Pancreas (tissue), 10 donors: ENCODE measurements at regions not wholly inside any gene's neighbourhood (a gene's known extent, or its start where the extent isn't known, plus 50 kb on each side); places are given as distances from the start of the nearest gene placed in this dataset.

Source experiments
- ATAC-seq, 4 donors: fragments of 200-7000 bp; cut with Tn5 transposase; one replicate each; pipeline versions ENCODE4 v1.8.0 to v1.9.1; 2020; ENCODE audit warnings: mild to moderate bottlenecking in 4 of 4, moderate library complexity in 4 of 4
- DNase-seq, 6 donors: peaks; one replicate each; pipeline ENCODE4 v3.0.0-alpha.2; 2020
- FAIRE-seq: peaks from 2 replicates; lab custom pipeline; 2012; peaks lifted over from hg19 to GRCh38; lab: Jason Lieb, UNC
- H3K27ac ChIP-seq, 4 donors: fragments of 200-600 bp; sonication (generic); 1 replicate in 3 of 4; 2 replicates in 1 of 4; pipeline versions ENCODE4 v1.5.0 to v1.8.0; 2020
- H3K27me3 ChIP-seq, 4 donors: fragments of 200-600 bp; one replicate each; pipeline ENCODE4 v1.8.0; 2021
- H3K36me3 ChIP-seq, 3 donors: fragments of 200-600 bp; sonication (generic) in 1 of 3; one replicate each; pipeline versions ENCODE4 v1.5.0 to v1.8.0; 2020 to 2021
- H3K4me1 ChIP-seq, 3 donors: fragments of 200-600 bp; one replicate each; pipeline ENCODE4 v1.8.0; 2021
- H3K4me3 ChIP-seq, 4 donors: fragments of 200-600 bp; sonication (generic) in 2 of 4; one replicate each; pipeline versions ENCODE4 v1.5.0 to v1.8.0; 2020 to 2021
- H3K9me3 ChIP-seq, 4 donors: fragments of 200-600 bp; one replicate each; pipeline ENCODE4 v1.8.0; 2021
- CTCF ChIP-seq, 4 donors: fragments of 200-600 bp; sonication (generic) in 3 of 4; IDR thresholded peaks; one replicate each; pipeline versions ENCODE4 v1.5.0 to v1.8.0; 2021; ENCODE audit warnings: antibody characterized with exemption in 4 of 4
- WGBS, 2 donors: extraction: QIAGEN DNeasy Blood & Tissue Kit; methylation state at CpG; one replicate each; pipeline ENCODE4 v1.1.7; 2013; 5-methylcytosine and 5-hydroxymethylcytosine counted together
- intact Hi-C, 3 donors: fragments of 100-400 bp; cut with DNase I; formaldehyde crosslinking; loops; one replicate each; pipeline versions ENCODE4 v1.11.1 to v1.14.2; 2022
- donor health status: healthy with polysubstance abuse.
- donor health status: DM: no; HTN: no; CAD: no; lungs with moderate emphysema.
- donor health status: DM: no; HTN: no; CAD: no.
- donor health status: control.
- donor health status: control.
- donor health status: Bipolar disorder and iron deficiency.
- donor health status: DM: yes; HTN: yes; CAD: no.
- donor health status: DM: no; HTN: no; CAD: no.
- donor health status: DM: no; HTN: no; CAD: no.
- donor health status: DM: yes; HTN: yes; CAD: no.

- H3K27ac ChIP-seq: no peak overlapping the region
- no peaks in the 10 kb centered on the region for H3K9me3 ChIP-seq
- H3K36me3 ChIP-seq: no peaks in the 10 kb centered on the region
- intact Hi-C loops: no loop called here
- TF ChIP-seq CTCF (IDR thresholded peaks at IDR 0.05): no peak
- DNase-seq (no peak), FAIRE-seq (no peak), ATAC-seq (no peak)
- H3K4me1 ChIP-seq: no peaks in the 10 kb centered on the region
- H3K27me3 ChIP-seq: no peaks in the 10 kb centered on the region
- H3K4me3 ChIP-seq: no peak overlapping the region
- 80 to 83% methylated on average over 3 of the region's 3 CpGs for WGBS, 2 donors
These were observed 264.0 kb downstream of the FOXA2 start for GRCh38 chr20:22320245-22320915.

DNA sequence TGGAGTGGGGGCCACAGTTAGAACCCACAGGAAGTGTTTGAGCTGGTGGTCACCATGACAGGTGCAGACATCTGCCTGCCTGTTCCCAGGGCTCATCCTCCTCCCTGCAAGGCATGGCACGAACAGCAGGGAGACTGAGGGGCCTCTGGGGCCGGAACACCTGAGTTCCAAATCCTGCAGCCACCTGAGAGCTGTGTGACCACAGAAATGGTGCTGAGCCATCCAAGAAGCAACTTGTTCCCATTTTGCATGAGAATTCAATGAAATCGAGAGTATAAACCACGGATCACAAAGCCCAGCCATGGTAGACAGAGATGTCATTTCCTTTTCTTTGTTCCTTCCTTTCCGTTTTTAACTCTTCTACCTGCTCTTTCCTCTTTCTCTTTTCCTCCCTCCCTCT is 268.6 kb downstream of the FOXA2 start:
- intact Hi-C loops: no loop called here
- FAIRE-seq: no peak
- WGBS, 2 donors: 63 to 77% methylated on average over 5 of the region's 5 CpGs

GRCh38 chr20:22315073-22315472 is 269.3 kb downstream of the FOXA2 start:
- Histone ChIP-seq H3K4me3 (no peak overlapping the region), H3K4me1 (no peaks in the 10 kb centered on the region), H3K27ac (no peak overlapping the region), H3K27me3 (peaks cover 0 to 13% (median 0%) of the 10 kb centered on the region in 4 donors), H3K9me3 (no peaks in the 10 kb centered on the region), H3K36me3 (no peaks in the 10 kb centered on the region)
- DNase-seq (no peak), ATAC-seq (no peak), FAIRE-seq (no peak)
- 33 to 42% methylated on average over 2 of the region's 2 CpGs for WGBS, 2 donors
- no peak for TF ChIP-seq CTCF (IDR thresholded peaks at IDR 0.05)
- intact Hi-C loops: no loop called here

More for the DNA sequence above, 268.6 kb downstream of the FOXA2 start:
- H3K27me3 ChIP-seq: peaks cover 0 to 8% (median 0%) of the 10 kb centered on the region in 4 donors
- no peak for TF ChIP-seq CTCF (IDR thresholded peaks at IDR 0.05)
- H3K4me1 ChIP-seq: no peaks in the 10 kb centered on the region
- no peak for ATAC-seq
- no peak overlapping the region for H3K4me3 ChIP-seq
- H3K27ac ChIP-seq: no peak overlapping the region
- no peaks in the 10 kb centered on the region for H3K36me3 ChIP-seq
- DNase-seq: no peak
- no peaks in the 10 kb centered on the region for H3K9me3 ChIP-seq

- intact Hi-C loops: no loop called here
- 1% methylated on average over 6 of the region's 6 CpGs for WGBS, 2 donors
- ATAC-seq (peak in 3 of 4 donors; percentile 49 to 69 (median 53)), DNase-seq (peak in 2 of 6 donors; percentile 6 to 43), FAIRE-seq (peak; percentile 87)
- H3K36me3 ChIP-seq: no peaks in the 10 kb centered on the region
- H3K27me3 ChIP-seq: peaks cover 0 to 16% (median 0%) of the 10 kb centered on the region in 4 donors
- no peaks in the 10 kb centered on the region for H3K4me1 ChIP-seq
- no peaks in the 10 kb centered on the region for H3K9me3 ChIP-seq
- TF ChIP-seq CTCF (IDR thresholded peaks at IDR 0.05): peak; percentile 8 to 60 (median 48)
- H3K4me3 ChIP-seq: no peak overlapping the region
- H3K27ac ChIP-seq: no peak overlapping the region
These were observed 271.5 kb downstream of the FOXA2 start for GRCh38 chr20:22312744-22313346.

DNA sequence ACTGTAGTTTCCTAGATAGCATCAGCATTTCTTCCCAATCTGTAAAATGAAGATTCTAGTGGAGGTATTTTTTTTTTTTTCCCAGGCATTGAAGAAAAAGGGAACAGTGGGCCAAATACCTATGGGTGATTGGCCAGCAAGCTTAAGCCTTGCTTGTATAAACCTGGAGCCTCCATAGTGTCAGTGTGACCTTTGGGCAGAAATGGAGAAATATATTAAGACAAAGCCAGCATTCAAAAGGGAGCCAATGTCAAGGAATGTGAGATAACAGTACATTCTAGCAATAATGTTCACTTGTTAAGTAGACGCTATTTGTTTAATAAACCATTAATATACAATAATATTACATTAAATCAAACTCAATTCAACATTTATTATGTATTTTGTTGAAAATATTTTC is 275.4 kb downstream of the FOXA2 start:
- peaks cover 0 to 16% (median 0%) of the 10 kb centered on the region in 4 donors for H3K27me3 ChIP-seq
- ATAC-seq: no peak
- no peak for FAIRE-seq
- TF ChIP-seq CTCF (IDR thresholded peaks at IDR 0.05): no peak
- intact Hi-C loops: loop anchor here in 1 of 3 donors (10.0 kb wide), 1 partner anchor 54 kb away; no protein-coding TSS in a partner anchor
- no peaks in the 10 kb centered on the region for H3K9me3 ChIP-seq
- H3K4me3 ChIP-seq: no peak overlapping the region
- 56 to 73% methylated on average over 1 of the region's 1 CpG for WGBS, 2 donors
- no peak for DNase-seq
- no peaks in the 10 kb centered on the region for H3K36me3 ChIP-seq
- no peaks in the 10 kb centered on the region for H3K4me1 ChIP-seq
- no peak overlapping the region for H3K27ac ChIP-seq
